HG03196 (cell line): ENCODE measurements at regions not wholly inside any gene's neighbourhood (a gene's known extent, or its start where the extent isn't known, plus 50 kb on each side); places are given as distances from the start of the nearest gene placed in this dataset.
A peak's percentile ranks its signal among the peaks of the same experiment; 100 is the strongest.

ENCODE experiments used
- ATAC-seq: cut with Tn5 transposase; IDR thresholded peaks from one replicate; pipeline ENCODE4 v1.9.1; 2021; ENCODE audit not compliant: unreplicated experiment

DNA sequence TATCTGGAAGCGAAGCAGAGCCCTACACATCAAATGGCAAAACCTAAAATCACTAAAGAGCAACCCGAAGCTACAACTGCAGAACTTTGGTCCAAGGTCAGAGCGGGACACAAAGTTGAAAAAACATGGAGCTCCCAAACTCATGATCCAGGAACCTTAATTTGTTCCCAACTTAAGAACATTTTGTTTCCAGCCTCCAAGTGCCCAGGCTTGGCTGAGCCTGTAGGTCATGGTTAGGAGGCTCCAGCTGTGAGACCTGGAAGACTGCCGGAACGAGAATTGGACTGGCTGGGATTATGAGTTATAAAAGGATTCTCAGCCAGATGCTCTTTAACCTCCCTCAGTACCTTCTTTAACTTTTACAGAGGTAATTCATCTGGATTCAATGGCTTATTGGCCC, 349.1 kb upstream of the DDX53 start:
- ATAC-seq = no peak

DNA sequence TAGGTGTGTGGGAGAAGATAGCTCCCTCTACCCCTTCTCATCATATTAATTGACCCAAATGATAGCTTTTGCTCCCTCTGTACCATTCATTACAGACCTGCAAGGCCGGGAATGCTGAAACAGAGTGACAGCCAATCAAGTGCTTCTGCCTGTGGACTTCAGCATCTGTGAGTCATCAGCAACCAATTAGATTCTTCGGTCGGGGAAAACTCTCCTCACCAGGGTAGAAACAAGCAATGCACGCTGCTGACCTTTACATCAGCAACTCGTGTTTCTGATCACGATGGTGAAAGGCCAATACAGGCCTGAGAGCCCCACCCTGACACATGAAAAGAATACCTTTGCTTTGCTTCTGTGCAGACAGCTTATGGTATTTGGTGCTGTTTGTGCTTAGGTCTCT, 347.2 kb upstream of the DDX53 start:
- no peak for ATAC-seq

DNA sequence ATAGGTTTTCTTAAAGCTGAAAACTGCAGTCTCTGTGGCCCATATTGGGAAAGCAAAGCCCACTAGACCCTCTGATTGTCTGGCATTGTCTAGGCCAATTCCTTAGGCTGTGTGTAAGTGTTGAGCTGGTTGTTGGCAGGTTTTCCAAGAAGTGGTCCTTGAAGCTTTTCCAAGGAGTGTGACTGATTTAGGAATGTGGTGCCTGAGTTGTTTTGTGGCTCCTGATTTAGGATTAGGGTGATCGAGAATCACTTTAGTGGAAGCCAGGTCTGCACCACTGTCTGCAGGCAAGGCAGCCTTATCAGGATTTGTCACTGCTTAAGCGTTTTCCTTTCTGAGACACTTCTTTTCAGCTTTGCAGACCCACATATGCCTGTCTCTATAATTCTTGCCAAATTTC, 339.0 kb upstream of the DDX53 start:
- ATAC-seq = no peak

DNA sequence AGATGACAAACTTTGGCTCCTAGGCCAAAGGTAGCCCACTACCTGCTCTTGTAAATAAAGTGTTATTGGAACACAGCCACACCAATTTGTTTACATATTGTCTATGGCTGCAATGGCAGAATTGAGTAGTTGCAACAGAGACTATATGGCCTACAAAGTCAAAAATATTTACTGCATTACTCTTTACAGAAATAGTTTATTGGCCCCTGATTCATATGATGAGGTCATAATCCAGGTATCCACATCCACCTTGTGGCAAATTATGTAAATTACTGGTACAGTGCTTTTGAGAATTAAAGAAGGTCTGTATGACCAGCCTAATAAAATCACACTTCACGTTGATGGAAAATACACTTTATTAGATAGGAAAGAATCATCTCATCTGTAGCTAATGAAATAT, 337.0 kb upstream of the DDX53 start:
- ATAC-seq = no peak

DNA sequence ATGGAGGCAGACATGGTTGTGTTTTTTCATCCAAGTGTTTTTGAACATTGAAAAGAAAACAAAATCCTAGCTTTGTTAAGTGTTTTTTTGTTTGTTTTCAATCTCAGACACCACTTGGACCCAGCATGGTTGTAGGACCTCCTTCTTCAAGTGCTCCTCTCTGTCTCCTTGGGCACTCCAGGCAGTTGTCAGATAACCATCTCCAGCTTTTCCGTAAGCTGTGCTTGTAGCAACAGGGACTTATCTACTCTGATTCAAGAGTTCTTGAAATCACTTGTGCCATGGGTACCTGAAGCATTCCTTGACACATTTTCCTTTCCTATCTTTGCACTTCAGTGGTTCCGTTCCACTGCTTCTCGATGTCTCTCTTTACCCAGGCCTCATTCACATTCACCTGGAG, 334.9 kb upstream of the DDX53 start:
- ATAC-seq = no peak

DNA sequence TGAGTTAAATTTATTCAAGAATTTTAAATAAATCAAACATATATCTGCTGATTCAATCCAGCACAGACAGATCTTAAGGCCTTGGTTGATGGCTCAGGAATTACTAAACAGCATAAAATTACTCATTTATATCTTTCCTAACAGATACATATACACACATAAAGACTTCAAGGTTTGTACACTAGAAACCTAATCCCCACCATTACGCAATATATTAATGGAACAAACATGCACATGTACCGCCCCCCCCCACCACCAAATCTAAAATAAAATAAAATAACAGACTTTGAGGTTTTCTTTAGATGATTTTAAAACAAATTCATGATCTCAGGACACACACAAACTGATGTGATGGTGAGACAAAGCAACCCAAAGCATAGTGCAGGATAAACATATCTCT, 333.9 kb upstream of the DDX53 start:
- no peak for ATAC-seq

DNA sequence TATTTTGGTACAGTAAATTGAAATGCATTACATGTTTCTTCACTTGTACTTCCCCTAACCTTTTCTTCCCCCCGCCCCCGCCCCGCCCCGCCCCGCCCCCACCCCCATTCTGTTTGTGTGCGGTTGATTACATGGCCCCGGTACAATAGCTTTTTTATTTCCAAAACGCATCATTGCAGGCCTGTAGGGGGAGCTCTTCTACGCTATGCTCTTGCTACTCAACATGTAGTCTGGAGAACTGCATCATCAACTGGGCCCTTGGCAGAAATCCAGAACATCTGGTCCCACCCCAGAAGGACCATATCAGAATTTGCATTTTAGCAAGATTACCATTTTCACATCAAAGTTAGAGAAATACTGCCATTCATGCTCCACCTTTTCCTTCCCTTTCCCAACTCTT, 333.3 kb upstream of the DDX53 start:
- no peak for ATAC-seq

DNA sequence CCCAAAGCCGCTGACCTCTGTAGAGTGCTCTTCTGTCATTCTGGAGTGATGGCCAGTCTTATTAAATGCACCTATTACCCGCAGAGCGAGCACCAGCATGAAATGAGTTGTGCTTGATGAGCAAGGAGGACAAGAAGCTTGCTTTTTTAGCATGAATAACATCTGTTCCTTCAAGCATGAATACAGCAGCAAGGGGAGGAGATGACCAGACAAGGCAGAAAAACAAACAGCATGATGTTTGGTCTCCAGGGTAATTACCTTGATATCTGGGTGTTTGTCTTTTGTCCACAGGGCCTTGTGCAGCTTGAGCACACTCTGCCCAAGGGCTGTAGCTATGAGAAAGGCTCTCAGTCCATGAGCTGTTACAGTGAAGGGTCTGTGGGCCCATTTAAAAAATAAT, 324.8 kb upstream of the DDX53 start:
- ATAC-seq = no peak

DNA sequence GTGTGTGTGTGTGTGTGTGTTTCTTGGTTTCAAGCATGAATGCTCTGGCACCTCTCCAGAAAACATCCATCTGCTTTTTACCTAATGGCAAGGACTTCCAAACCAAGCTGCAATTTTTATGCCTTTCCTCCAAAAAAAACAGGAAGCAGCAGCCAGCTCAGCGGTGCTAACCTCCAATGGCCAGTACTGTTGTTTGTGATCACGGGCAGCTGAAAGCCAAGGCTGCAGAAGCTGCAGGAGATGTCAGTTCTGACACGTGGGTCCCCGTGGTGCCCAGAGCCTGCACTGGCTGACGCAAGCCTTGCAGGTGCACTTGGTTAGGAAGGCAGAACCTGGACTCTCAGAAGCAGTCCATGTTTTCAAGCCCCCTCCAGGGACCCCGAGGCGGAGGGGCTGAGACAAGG, 313.6 kb upstream of the DDX53 start:
- ATAC-seq = no peak

DNA sequence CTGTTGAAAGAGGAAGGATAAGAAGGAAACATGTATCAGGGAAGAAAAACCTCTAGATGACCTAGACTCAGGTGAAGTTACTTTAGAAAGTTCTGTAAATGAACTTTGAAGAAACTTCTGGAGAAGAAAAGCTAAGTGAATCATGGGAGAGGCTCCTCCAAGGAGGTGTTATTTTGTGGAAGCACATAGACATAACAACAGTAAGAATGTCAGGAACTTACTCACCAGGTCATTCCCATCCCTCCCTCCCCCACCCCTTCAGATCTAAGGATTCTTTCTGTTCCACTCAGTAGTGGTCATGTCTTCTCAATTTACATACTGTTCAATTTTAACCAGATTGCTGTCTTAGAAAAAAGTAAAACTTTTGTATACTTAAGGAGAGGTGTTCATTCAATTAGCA, 310.5 kb upstream of the DDX53 start:
- ATAC-seq = no peak

DNA sequence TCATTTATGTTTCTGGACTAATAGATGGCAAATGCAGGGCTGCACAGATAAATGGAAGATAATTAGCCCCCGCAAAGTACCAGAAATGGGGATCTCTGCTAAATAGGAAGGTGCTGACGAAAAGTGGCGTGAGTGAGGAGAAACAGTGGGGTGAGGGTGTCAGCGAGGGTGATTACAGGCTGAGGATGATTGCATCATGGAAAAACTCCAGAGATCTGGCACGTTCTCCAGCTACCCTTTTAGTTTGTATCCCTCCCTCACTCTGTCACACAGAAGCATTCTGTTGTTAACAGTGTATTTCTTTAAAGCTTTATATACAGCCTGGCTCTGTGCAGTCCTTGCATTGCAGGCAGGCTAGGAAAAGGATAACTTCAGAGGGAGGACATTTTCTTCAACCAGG, 309.6 kb upstream of the DDX53 start:
- no peak for ATAC-seq

DNA sequence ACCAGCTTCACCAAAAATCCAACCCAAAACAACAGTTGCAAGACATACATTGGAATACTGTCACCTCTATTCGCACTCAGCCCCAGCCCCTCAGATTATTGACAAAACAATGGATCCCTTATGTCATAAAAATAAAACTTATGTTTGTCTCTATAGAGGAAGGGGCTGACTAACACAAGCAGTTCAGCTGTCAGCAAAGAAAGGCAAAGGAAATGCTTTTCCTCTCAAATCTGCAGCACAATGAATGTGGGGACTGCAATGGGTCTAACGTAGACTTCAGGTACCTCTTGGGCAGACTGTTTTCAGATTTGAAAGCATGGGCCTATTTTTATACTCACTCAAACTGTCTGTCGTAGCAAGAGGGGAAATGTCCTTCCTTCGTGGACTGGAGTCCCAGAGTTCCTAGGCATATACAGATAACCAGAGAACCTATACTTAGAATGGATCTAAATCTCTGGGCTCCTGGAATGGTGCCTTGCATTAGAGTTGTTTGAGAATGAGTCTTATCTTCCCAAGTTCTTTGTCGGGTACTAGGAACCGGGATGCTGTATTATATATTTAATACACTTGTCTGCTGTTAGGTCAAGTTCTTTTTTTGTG, 307.7 kb upstream of the DDX53 start:
- no peak for ATAC-seq

DNA sequence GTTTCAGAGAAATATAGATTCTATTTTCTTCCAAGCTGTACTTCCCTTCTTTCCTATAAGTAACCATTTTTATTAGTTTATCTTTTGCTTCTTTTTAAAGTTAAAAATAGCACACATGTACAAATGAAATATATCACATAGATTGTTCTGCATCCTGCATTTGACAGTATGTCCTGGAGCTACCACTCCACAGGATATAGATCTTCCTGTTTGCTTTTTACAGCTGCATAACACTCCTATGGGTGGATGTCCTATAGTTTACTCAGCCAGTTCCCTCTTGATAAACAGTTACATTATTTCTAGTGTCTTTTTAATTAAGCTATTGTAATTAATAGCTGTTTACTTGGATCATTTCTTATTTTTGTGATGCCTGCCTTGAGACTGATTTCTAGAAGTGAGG, 301.6 kb upstream of the DDX53 start:
- no peak for ATAC-seq

DNA sequence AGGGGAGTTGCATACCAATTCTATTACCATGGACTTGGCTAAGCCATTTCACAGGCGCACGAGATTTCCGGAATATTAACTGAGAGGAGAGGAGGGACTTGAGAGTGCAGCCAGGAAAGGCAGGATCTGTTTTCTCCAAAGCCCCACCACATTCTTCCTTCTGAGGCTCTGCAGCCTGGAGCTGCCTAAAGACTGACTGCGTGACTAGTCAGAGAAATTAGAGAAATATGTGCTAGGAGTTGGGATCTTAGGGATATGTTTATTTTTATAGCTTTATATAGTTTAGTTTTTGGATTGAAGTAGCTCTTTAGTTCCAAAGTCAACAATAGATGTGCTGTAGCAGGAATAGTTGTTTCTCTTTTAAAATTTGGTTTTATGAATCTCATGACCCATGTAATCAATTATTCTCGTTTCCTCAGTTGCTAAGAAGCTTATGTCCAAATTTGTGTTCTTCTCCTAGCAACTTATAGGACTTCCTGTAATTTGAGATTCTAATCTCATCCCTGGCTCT, 300.1 kb upstream of the DDX53 start:
- ATAC-seq = no peak

DNA sequence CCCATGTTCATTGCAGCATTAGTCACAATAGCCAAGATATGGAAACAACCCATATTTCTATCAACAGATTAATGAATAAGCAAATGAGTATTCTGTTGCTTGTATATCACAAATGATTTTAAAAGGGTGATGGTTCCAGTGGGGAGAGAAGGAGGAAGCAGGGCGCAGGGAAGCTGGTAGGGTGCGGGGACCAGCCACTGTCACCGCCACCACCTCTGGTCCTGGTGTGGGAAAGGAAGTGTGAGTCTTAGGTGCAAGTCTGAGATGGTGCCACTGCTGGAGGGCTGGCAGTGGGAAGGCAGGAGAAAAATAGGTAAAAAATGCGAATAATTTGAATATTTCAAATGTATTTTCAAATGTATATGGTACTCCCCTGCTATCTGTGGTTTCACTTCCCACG, 286.8 kb upstream of the DDX53 start:
- ATAC-seq = no peak

DNA sequence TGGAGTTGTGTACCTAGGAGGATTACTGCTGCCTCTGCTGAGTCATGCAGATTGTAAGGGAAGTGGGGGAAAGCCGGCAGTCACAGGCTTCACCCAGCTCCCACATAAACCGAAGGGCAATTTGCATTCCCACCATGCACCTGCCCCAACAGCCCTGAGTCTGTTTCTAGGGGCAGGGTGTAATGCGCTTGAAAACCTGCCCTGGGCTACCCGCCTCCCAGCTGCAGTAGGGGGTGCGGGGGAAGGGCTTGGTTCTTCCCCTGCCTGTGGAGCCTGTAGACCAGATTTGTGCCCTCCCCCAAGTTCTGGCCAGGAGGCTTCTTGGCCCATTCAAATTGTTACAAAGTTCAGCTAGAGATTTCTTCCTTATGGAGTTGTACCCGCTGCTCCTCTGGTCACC, 269.2 kb upstream of the DDX53 start:
- ATAC-seq = no peak

DNA sequence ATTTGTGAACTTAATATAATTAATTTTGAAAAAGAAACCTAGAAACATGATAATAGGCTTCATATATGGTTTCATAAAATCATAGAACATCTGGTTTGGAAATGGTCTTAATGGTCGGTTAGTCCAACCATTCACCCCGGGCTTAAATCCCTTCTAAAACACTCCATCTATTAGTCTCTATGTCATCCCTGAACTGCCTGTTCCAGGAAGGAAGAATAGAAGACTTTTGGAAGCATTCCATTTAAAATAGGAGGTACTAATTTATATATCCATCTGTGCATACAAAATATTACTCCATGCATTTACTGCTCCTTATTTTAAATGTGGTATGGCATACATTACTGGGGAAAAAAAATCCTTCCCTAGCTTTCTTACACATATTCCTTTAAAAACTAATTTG, 262.2 kb upstream of the DDX53 start:
- no peak for ATAC-seq

DNA sequence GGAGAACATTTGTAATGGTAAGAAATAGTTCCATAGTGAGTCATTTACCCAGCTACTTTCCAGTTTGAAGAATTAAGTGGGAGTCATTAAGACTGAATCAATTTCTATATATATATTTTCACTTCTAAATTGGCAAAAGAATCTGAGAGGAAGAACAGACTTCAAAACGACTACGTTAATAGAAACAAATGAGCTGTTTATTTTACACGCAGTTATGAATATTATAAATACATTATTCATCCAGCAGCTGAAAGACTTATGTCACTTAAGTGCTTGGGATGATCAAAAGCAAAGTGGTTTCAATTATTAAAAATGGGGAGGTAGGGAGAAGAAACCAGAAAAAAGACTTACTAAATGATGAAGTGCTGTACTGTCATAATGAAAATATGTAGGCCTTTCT, 260.5 kb upstream of the DDX53 start:
- no peak for ATAC-seq

DNA sequence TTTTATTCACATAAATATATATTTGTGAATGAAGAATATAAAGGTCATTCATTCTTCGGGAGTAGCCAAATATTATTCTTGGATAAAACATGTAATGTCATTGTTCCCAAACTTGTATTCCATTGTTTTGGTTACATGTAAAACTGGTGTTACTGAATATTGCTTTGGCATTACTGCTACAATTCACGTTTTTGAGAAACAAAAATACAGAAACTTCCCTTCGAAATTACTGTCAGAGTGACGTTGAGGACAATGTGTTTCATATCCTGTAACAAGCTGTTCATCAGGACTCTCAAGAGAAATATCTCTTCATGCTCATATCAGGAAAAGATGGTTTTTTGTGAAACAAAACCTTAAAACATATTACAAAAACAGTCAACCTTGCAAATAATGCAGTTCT, 258.9 kb upstream of the DDX53 start:
- ATAC-seq = no peak

DNA sequence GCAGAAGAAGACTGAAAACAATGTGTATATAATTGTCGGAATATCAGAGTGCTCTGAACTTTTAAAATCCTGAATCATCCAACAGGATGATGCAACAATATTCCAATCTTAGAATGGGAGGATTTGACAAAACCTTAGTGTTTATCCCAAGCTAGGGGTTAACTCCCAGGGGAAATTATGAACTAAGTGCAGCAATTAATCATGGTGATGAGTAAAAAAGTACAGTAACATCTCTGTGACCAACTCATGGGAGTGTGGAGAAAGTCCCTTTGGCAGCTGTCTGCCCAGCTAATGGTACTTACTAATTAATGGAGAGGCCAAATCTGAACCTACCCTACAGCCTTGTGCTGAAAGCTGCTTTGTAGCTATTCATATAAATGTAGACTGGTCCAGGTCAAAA, 257.6 kb upstream of the DDX53 start:
- no peak for ATAC-seq

DNA sequence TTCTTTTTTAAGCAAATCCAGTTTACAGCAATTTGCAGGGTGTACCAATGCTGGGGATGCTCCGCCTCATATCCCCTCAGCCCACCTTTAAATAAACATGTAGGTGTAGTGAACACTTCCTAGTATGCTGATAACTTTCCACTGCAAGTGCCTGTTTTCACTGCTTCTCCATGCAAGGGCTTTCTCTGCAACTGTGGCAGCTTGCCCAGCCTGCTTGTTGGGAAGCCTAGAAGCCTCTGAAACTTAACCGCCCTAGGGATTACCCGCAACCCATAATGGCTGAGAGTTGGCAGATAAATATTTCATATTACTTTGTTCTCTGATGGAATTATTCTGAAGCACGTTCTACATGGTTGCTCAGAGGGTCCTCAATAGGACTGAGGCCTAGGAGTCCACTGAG, 253.7 kb upstream of the DDX53 start:
- ATAC-seq = no peak

DNA sequence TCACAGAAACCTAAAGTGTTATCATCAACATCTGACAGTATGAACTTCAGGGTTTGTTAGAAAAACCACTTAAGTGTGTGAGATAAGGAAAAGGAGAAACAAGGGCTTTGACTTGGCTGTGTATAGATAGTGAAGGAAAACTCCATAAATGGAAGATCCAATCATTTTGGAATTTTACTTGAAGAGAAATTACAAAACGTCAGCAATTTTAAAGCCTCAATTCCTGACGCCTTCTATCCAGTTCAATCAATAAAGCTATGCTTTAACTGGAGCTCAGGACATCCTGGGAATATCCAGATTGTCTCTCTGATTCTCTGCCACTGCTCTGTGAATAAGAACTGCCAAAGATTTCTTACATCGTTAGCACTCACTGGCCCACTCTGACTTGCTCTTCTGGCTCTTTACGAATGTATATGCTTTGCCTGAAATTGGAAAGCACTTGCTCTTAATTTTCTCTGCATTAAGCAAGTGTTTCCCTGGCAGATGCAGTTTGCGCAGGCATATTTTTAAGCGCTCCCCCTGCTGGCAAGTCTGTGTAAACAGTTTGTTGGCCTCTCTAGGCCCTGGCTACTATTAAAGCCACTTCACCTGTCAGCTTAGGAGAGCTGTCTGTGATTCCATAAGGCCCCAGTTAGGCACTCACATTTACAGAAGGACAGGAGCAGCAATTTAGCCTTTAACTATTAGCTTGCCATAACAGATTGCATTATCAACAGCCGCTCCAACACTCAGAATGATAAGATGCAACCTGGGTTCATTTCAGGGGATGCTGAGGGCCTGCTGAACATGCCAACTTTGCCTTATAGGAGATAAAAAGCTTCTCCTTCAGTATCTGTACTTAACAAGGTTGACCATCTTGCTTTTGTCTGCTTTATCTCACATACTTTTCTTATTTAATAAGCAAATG, 251.4 kb upstream of the DDX53 start:
- ATAC-seq = peak; percentile 67
